H9 (cell line): ENCODE measurements at regions not wholly inside any gene's neighbourhood (a gene's known extent, or its start where the extent isn't known, plus 50 kb on each side); places are given as distances from the start of the nearest gene placed in this dataset.

Source experiments
- DNase-seq: peaks from one replicate; pipeline ENCODE4 v3.0.0-alpha.2; 2017
- H2AFZ ChIP-seq: one replicate; pipeline ENCODE4 v1.6.1; 2013; ENCODE audit warnings: mild to moderate bottlenecking, low read length, control low read depth, moderate library complexity
- H2AK5ac ChIP-seq: 2 replicates; pipeline ENCODE4 v1.6.1; 2013; ENCODE audit warnings: low read length, control low read depth, mixed read lengths; ENCODE audit not compliant: insufficient read length
- H2BK120ac ChIP-seq: one replicate; pipeline ENCODE4 v1.6.1; 2013; ENCODE audit warnings: low read depth, mild to moderate bottlenecking, low read length, control low read depth, inconsistent platforms; ENCODE audit not compliant: poor library complexity, severe bottlenecking
- H2BK12ac ChIP-seq: 2 replicates; pipeline ENCODE4 v1.6.1; 2013; ENCODE audit warnings: low read length, control low read depth, mixed read lengths, low read depth; ENCODE audit not compliant: insufficient read length
- H2BK15ac ChIP-seq: 2 replicates; pipeline ENCODE4 v1.6.1; 2013; ENCODE audit warnings: low read depth, low read length, control low read depth
- H2BK20ac ChIP-seq: one replicate; pipeline ENCODE4 v1.6.1; 2013; ENCODE audit warnings: low read depth, mild to moderate bottlenecking, low read length, control low read depth, inconsistent platforms; ENCODE audit not compliant: poor library complexity, severe bottlenecking
- H2BK5ac ChIP-seq: 2 replicates; pipeline ENCODE4 v1.6.1; 2013; ENCODE audit warnings: low read length, control low read depth, mixed read lengths; ENCODE audit not compliant: insufficient read length
- H3K14ac ChIP-seq: 2 replicates; pipeline ENCODE4 v1.6.1; 2013; ENCODE audit warnings: low read length, control low read depth; ENCODE audit not compliant: insufficient read depth
- H3K18ac ChIP-seq: 2 replicates; pipeline ENCODE4 v1.6.1; 2013; ENCODE audit warnings: low read depth, mild to moderate bottlenecking, mixed read lengths, low read length, control low read depth; ENCODE audit not compliant: insufficient read length
- H3K23ac ChIP-seq: 2 replicates; pipeline ENCODE4 v1.6.1; 2013; ENCODE audit warnings: low read length, control low read depth, mixed read lengths, low read depth; ENCODE audit not compliant: insufficient read length
- H3K23me2 ChIP-seq: 2 replicates; pipeline ENCODE4 v1.6.1; 2013; ENCODE audit warnings: low read depth, mild to moderate bottlenecking, mixed read lengths, low read length, control low read depth; ENCODE audit not compliant: insufficient read length, poor library complexity, severe bottlenecking
- H3K27ac ChIP-seq: 2 replicates; pipeline ENCODE4 v1.5.1; 2013; ENCODE audit warnings: low read length, control low read depth, mixed read lengths, low read depth; ENCODE audit not compliant: insufficient read length
- H3K27me3 ChIP-seq: 2 replicates; pipeline ENCODE4 v1.6.1; 2013; ENCODE audit warnings: low read length, control low read depth, inconsistent platforms; ENCODE audit not compliant: insufficient read depth
- H3K4ac ChIP-seq: 2 replicates; pipeline ENCODE4 v1.6.1; 2013; ENCODE audit warnings: low read depth, mild to moderate bottlenecking, control low read depth, inconsistent platforms, low read length, moderate library complexity
- H3K4me1 ChIP-seq: 2 replicates; pipeline ENCODE4 v1.6.1; 2013; ENCODE audit warnings: low read length, control low read depth, inconsistent platforms; ENCODE audit not compliant: insufficient read depth
- H3K4me2 ChIP-seq: 2 replicates; pipeline ENCODE4 v1.6.1; 2013; ENCODE audit warnings: low read length, control low read depth, mixed read lengths; ENCODE audit not compliant: insufficient read length, insufficient read depth
- H3K56ac ChIP-seq: 2 replicates; pipeline ENCODE4 v1.6.1; 2013; ENCODE audit warnings: low read depth, mild to moderate bottlenecking, mixed read lengths, low read length, control low read depth; ENCODE audit not compliant: insufficient read length
- H3K79me1 ChIP-seq: 2 replicates; pipeline ENCODE4 v1.6.1; 2013; ENCODE audit warnings: low read depth, mild to moderate bottlenecking, moderate library complexity, low read length, control low read depth, inconsistent platforms; ENCODE audit not compliant: insufficient read depth, poor library complexity, severe bottlenecking
- H3K79me2 ChIP-seq: 2 replicates; pipeline ENCODE4 v1.6.1; 2013; ENCODE audit warnings: low read length, control low read depth, inconsistent platforms; ENCODE audit not compliant: insufficient read depth
- H3K9ac ChIP-seq: 2 replicates; pipeline ENCODE4 v1.6.1; 2013; ENCODE audit warnings: low read length, control low read depth, mixed read lengths; ENCODE audit not compliant: insufficient read length; ENCODE audit errors: extremely low read depth
- H3K9me3 ChIP-seq: one replicate; pipeline ENCODE4 v1.6.1; 2013; ENCODE audit warnings: low read depth, low read length, inconsistent platforms; ENCODE audit not compliant: control insufficient read depth
- H3T11ph ChIP-seq: one replicate; pipeline ENCODE4 v1.6.1; 2013; ENCODE audit warnings: mild to moderate bottlenecking, low read length, control low read depth, inconsistent platforms
- H4K20me1 ChIP-seq: one replicate; pipeline ENCODE4 v1.6.1; 2013; ENCODE audit not compliant: control insufficient read depth, insufficient read length, insufficient read depth
- H4K5ac ChIP-seq: 2 replicates; pipeline ENCODE4 v1.6.1; 2013; ENCODE audit warnings: low read depth, mild to moderate bottlenecking, mixed read lengths, low read length, control low read depth; ENCODE audit not compliant: insufficient read length
- H4K8ac ChIP-seq: replicated peaks from 2 replicates; pipeline ENCODE4 v1.6.1; 2013; ENCODE audit warnings: low read length, control low read depth, mixed read lengths, low read depth; ENCODE audit not compliant: insufficient read length
- H4K91ac ChIP-seq: 2 replicates; pipeline ENCODE4 v1.6.1; 2013; ENCODE audit warnings: low read depth, mild to moderate bottlenecking, moderate library complexity, mixed read lengths, low read length, control low read depth; ENCODE audit not compliant: insufficient read length
- H3K27ac Mint-ChIP-seq, 3 experiments: 2 replicates in 2 of 3; 3 replicates in 1 of 3; pipeline ENCODE4 v1.8.0; 2020 to 2021; ENCODE audit warnings: mixed read lengths in 3 of 3, mild to moderate bottlenecking in 1 of 3, moderate library complexity in 1 of 3
- H3K27me3 Mint-ChIP-seq: 2 replicates; pipeline ENCODE4 v1.8.0; 2021; ENCODE audit warnings: low read depth, mild to moderate bottlenecking, moderate library complexity, mixed read lengths
- H3K36me3 Mint-ChIP-seq, 3 experiments: 2 replicates in 2 of 3; 3 replicates in 1 of 3; pipeline ENCODE4 v1.8.0; 2020 to 2021; ENCODE audit warnings: low read depth in 3 of 3, mixed read lengths in 3 of 3; ENCODE audit not compliant: insufficient read depth in 1 of 3
- H3K4me1 Mint-ChIP-seq, 2 experiments: 2 replicates each; pipeline ENCODE4 v1.8.0; 2020; ENCODE audit warnings: mixed read lengths in 2 of 2
- H3K4me3 Mint-ChIP-seq, 2 experiments: 2 replicates in 1 of 2; 3 replicates in 1 of 2; pipeline ENCODE4 v1.8.0; 2020 to 2021; ENCODE audit warnings: mild to moderate bottlenecking in 2 of 2, mixed read lengths in 2 of 2, moderate library complexity in 1 of 2
- H3K9me3 Mint-ChIP-seq, 2 experiments: 2 replicates in 1 of 2; 3 replicates in 1 of 2; pipeline ENCODE4 v1.8.0; 2020; ENCODE audit warnings: mild to moderate bottlenecking in 2 of 2, mixed read lengths in 2 of 2, moderate library complexity in 1 of 2
- CTCF ChIP-seq: fragments of 200-600 bp; sonication (generic); conservative IDR thresholded peaks from 3 replicates; pipeline ENCODE4 v1.8.0; 2021; ENCODE audit warnings: antibody characterized with exemption, mild to moderate bottlenecking
- WGBS: extraction: QIAGEN DNeasy Blood & Tissue Kit; methylation state at CpG from one replicate; pipeline ENCODE4 v1.1.7; 2013; ENCODE audit warnings: missing lambda C conversion rate, low lambda C conversion rate, mixed read lengths; ENCODE audit not compliant: insufficient read length; ENCODE audit errors: extremely low coverage; 5-methylcytosine and 5-hydroxymethylcytosine counted together

GRCh38 chr7:110358028-110358427 is 732.9 kb upstream of the LRRN3 start:
- H3K27ac Mint-ChIP-seq, result no peak overlapping the region
- Histone ChIP-seq H3K56ac (no peak overlapping the region), H2BK120ac (no peak overlapping the region), H3K27ac (no peak overlapping the region), H2BK5ac (no peak overlapping the region), H3K23ac (no peak overlapping the region), H3K4me2 (no peak overlapping the region), H2AFZ (no peak overlapping the region), H2BK12ac (no peak overlapping the region), H4K91ac (no peak overlapping the region), H3T11ph (no peak overlapping the region), H2BK20ac (no peak overlapping the region), H4K8ac (no peak overlapping the region), H3K9ac (no peak overlapping the region), H3K9me3 (no peaks in the 10 kb centered on the region), H3K14ac (no peak overlapping the region), H3K23me2 (no peaks in the 10 kb centered on the region), H2BK15ac (no peak overlapping the region), H2AK5ac (no peak overlapping the region), H3K27me3 (no peaks in the 10 kb centered on the region), H3K18ac (no peak overlapping the region), H4K20me1 (no peaks in the 10 kb centered on the region), H4K5ac (no peak overlapping the region), H3K79me2 (no peaks in the 10 kb centered on the region), H3K4ac (no peak overlapping the region), H3K79me1 (no peaks in the 10 kb centered on the region), H3K4me1 (no peaks in the 10 kb centered on the region)
- WGBS, result no CpG with 5 or more reads among the region's 1 CpG
- no peak for TF ChIP-seq CTCF
- H3K36me3 Mint-ChIP-seq, result peaks cover 0 to 4% (median 2%) of the 10 kb centered on the region in 3 experiments; a peak in 1 of 7 replicates
- H3K27me3 Mint-ChIP-seq, result no peaks in the 10 kb centered on the region; the same call in 1 of the 2 replicates
- no peaks in the 10 kb centered on the region for H3K4me1 Mint-ChIP-seq
- no peak for DNase-seq
- peaks cover 0 to 4% of the 10 kb centered on the region in 2 experiments; a peak in 1 of 5 replicates for H3K9me3 Mint-ChIP-seq
- H3K4me3 Mint-ChIP-seq, result no peak overlapping the region
